Endothelial cell of umbilical vein (primary cell): ENCODE measurements at regions not wholly inside any gene's neighbourhood (a gene's known extent, or its start where the extent isn't known, plus 50 kb on each side); places are given as distances from the start of the nearest gene placed in this dataset.

Source experiments
- BruUV-seq: library from RNA; stranded (reverse); fragments of 400-500 nt; replicated peaks from 2 replicates; lab custom pipeline; 2021; lab: Mats Ljungman, UMichigan
- CTCF ChIA-PET: fragments of 300-600, 350-600 bp; sonication (Branson Sonifier 250); formaldehyde crosslinking; loops from one replicate; lab custom pipeline; 2021; ENCODE audit warnings: antibody characterized with exemption, inconsistent platforms; lab: Charles Lee
- POLR2A ChIA-PET: fragments of 300-600, 350-600 bp; sonication (Branson Sonifier 250); formaldehyde crosslinking; loops from one replicate; lab custom pipeline; 2021; ENCODE audit warnings: antibody characterized with exemption, inconsistent platforms; lab: Charles Lee
- DNase-seq: peaks from one replicate; pipeline ENCODE4 v3.0.0-alpha.2; 2011; ENCODE audit warnings: low read depth, low spot score
- FAIRE-seq: peaks from 2 replicates; lab custom pipeline; 2011; peaks lifted over from hg19 to GRCh38; lab: Jason Lieb, UNC
- H2AFZ ChIP-seq: 2 replicates; pipeline ENCODE4 v1.6.0; 2012; ENCODE audit warnings: low read depth, low read length, control low read depth, inconsistent platforms
- H3K27ac ChIP-seq: 2 replicates; pipeline ENCODE4 v1.5.1; 2011; ENCODE audit warnings: low read depth, mild to moderate bottlenecking, control low read depth, low read length, moderate library complexity; ENCODE audit not compliant: insufficient read depth
- H3K27me3 ChIP-seq, 2 experiments: 2 replicates each; pipeline versions ENCODE4 v1.6.0 to v1.6.1; 2011; ENCODE audit warnings: low read length in 2 of 2, mixed read lengths in 1 of 2; ENCODE audit not compliant: control insufficient read depth in 2 of 2, insufficient read depth in 2 of 2
- H3K36me3 ChIP-seq, 2 experiments: 2 replicates in 1 of 2; 3 replicates in 1 of 2; pipeline ENCODE4 v1.5.1; 2011; ENCODE audit warnings: low read length in 2 of 2, mild to moderate bottlenecking in 1 of 2, moderate library complexity in 1 of 2; ENCODE audit not compliant: control insufficient read depth in 2 of 2, insufficient read depth in 2 of 2; ENCODE audit errors: extremely low read depth in 1 of 2
- H3K4me1 ChIP-seq: 3 replicates; pipeline ENCODE4 v1.5.1; 2011; ENCODE audit warnings: mild to moderate bottlenecking, low read length; ENCODE audit not compliant: control insufficient read depth, insufficient read depth; ENCODE audit errors: extremely low read depth
- H3K4me2 ChIP-seq: 2 replicates; pipeline ENCODE4 v1.6.1; 2011; ENCODE audit warnings: low read length, control low read depth, mixed read lengths; ENCODE audit not compliant: insufficient read depth
- H3K4me3 ChIP-seq, 3 experiments: fragments of 200-600 bp in 1 of 3; sonication (generic), shearing (Covaris generic) in 1 of 3; replicated peaks in 1 of 3; 2 replicates each; pipeline ENCODE4 v1.5.1; 2011 to 2016; ENCODE audit warnings: control low read depth in 3 of 3, low read length in 3 of 3, mild to moderate bottlenecking in 2 of 3, inconsistent platforms in 1 of 3, low read depth in 1 of 3, moderate library complexity in 1 of 3; ENCODE audit not compliant: insufficient read depth in 1 of 3
- H3K79me2 ChIP-seq: 2 replicates; pipeline ENCODE4 v1.6.0; 2012; ENCODE audit warnings: low read length, inconsistent platforms; ENCODE audit not compliant: control insufficient read depth, insufficient read depth
- H3K9ac ChIP-seq: replicated peaks from 2 replicates; pipeline ENCODE3; 2011; ENCODE audit warnings: low read length, control low read depth; ENCODE audit not compliant: insufficient read depth; ENCODE audit errors: extremely low read depth
- H3K9me1 ChIP-seq: replicated peaks from 3 replicates; pipeline ENCODE4 v1.6.0; 2011; ENCODE audit warnings: mild to moderate bottlenecking, low read length; ENCODE audit not compliant: control insufficient read depth, insufficient read depth; ENCODE audit errors: extremely low read depth
- H3K9me3 ChIP-seq: replicated peaks from 2 replicates; pipeline ENCODE4 v1.5.1; 2012; ENCODE audit warnings: low read length, inconsistent platforms; ENCODE audit not compliant: control insufficient read depth, insufficient read depth
- H4K20me1 ChIP-seq: replicated peaks from 2 replicates; pipeline ENCODE3; 2011; ENCODE audit warnings: mild to moderate bottlenecking, low read length; ENCODE audit not compliant: control insufficient read depth, insufficient read depth; ENCODE audit errors: extremely low read depth
- CTCF ChIP-seq, 2 donors: IDR thresholded peaks; 1 replicate in 1 of 2; 2 replicates in 1 of 2; pipeline ENCODE4 v1.5.1; 2011; ENCODE audit warnings: low read length in 2 of 2, mild to moderate bottlenecking in 2 of 2, moderate library complexity in 2 of 2, control low read depth in 1 of 2, inconsistent platforms in 1 of 2, low read depth in 1 of 2; ENCODE audit not compliant: insufficient read depth in 1 of 2; ENCODE audit errors: extremely low read depth in 1 of 2
- EZH2 ChIP-seq: IDR thresholded peaks from 2 replicates; pipeline ENCODE4 v1.6.1; 2012; ENCODE audit warnings: borderline replicate concordance, low read depth, mild to moderate bottlenecking, moderate library complexity, low read length, inconsistent platforms; ENCODE audit not compliant: severe bottlenecking
- FOS ChIP-seq: IDR thresholded peaks from 2 replicates; pipeline ENCODE4 v1.6.1; 2011; ENCODE audit warnings: mild to moderate bottlenecking, low read length, moderate library complexity, borderline replicate concordance; ENCODE audit not compliant: insufficient read depth
- GATA2 ChIP-seq: IDR thresholded peaks from 2 replicates; pipeline ENCODE4 v1.7.0; 2011; ENCODE audit warnings: low read depth, mild to moderate bottlenecking, moderate library complexity, mixed read lengths, low read length; ENCODE audit not compliant: insufficient read length, insufficient read depth
- JUN ChIP-seq: IDR thresholded peaks from 2 replicates; pipeline ENCODE4 v1.6.1; 2011; ENCODE audit warnings: borderline replicate concordance, low read depth; ENCODE audit not compliant: insufficient read length, insufficient read depth
- MYC ChIP-seq: IDR thresholded peaks from one replicate; pipeline ENCODE4 v1.6.1; 2011; ENCODE audit warnings: mild to moderate bottlenecking, low read depth, low read length
- POLR2A ChIP-seq: IDR thresholded peaks from 2 replicates; pipeline ENCODE4 v1.6.1; 2012; ENCODE audit warnings: low read depth, mild to moderate bottlenecking, control low read depth, low read length
- POLR2AphosphoS5 ChIP-seq: IDR thresholded peaks from 2 replicates; pipeline ENCODE4 v1.6.1; 2012; ENCODE audit warnings: low read depth, mild to moderate bottlenecking, control low read depth, low read length, moderate library complexity; ENCODE audit not compliant: insufficient read depth
- dilution Hi-C: fragments of 300-500 bp; cut with MboI; formaldehyde crosslinking; loops from one replicate; pipeline ENCODE4 v1.15.0; 2019; ENCODE audit warnings: low sequenced_read_pairs; ENCODE audit not compliant: extremely low pct_ligation_motif_present
- intact Hi-C: fragments of 100-400 bp; cut with micrococcal nuclease; formaldehyde crosslinking; loops from one replicate; pipeline ENCODE4 v1.10.0; 2022
- TF ChIP-seq, protein P1 (sequence below): IDR thresholded peaks from 2 replicates; pipeline ENCODE4 v1.6.1; 2011; ENCODE audit not compliant: insufficient read depth, insufficient read length

GRCh38 chr10:57161157-57161556 lies 800.1 kb upstream of the ZWINT start:
- Histone ChIP-seq H3K79me2 (no peaks in the 10 kb centered on the region), H3K9me3 (no peaks in the 10 kb centered on the region), H3K4me1 (no peaks in the 10 kb centered on the region), H3K4me3 (no peak overlapping the region), H3K27me3 (no peaks in the 10 kb centered on the region), H3K9ac (no peak overlapping the region), H3K27ac (no peak overlapping the region), H2AFZ (no peak overlapping the region), H3K9me1 (no peaks in the 10 kb centered on the region), H3K4me2 (no peak overlapping the region), H4K20me1 (no peaks in the 10 kb centered on the region), H3K36me3 (no peaks in the 10 kb centered on the region)
- FAIRE-seq (no peak), DNase-seq (no peak)
- no TSS peak for BruUV-seq
- POLR2A ChIA-PET = no interaction called here
- dilution Hi-C loops = no loop called here
- TF ChIP-seq GATA2 = no peak
- TF ChIP-seq POLR2A = no peak
- no peak for TF ChIP-seq MYC
- TF ChIP-seq, protein P1, sequence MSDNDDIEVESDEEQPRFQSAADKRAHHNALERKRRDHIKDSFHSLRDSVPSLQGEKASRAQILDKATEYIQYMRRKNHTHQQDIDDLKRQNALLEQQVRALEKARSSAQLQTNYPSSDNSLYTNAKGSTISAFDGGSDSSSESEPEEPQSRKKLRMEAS = no peak
- TF ChIP-seq JUN = no peak
- TF ChIP-seq POLR2AphosphoS5 = no peak
- TF ChIP-seq CTCF (IDR thresholded peaks at IDR 0.05; ENCODE audit: extremely low read depth in 1 of 2, insufficient read depth in 1 of 2, low read depth in 1 of 2, low read length in 2 of 2) = no peak
- no peak for TF ChIP-seq FOS
- TF ChIP-seq EZH2 = no peak
- intact Hi-C loops = no loop called here
- CTCF ChIA-PET = no interaction called here
